Mesenchymal stem cell (in vitro differentiated cells and primary cell): ENCODE measurements at regions not wholly inside any gene's neighbourhood (a gene's known extent, or its start where the extent isn't known, plus 50 kb on each side); places are given as distances from the start of the nearest gene placed in this dataset.

ENCODE experiments used
- DNase-seq: peaks from one replicate; pipeline ENCODE4 v3.0.0-alpha.2; 2013
- H2AFZ ChIP-seq: one replicate; pipeline ENCODE4 v1.6.1; 2013; ENCODE audit warnings: low read depth, mild to moderate bottlenecking, control low read depth, inconsistent platforms, low read length, moderate library complexity
- H2AK5ac ChIP-seq: 2 replicates; pipeline ENCODE4 v1.6.1; 2013; ENCODE audit warnings: low read length, moderate library complexity, mild to moderate bottlenecking, inconsistent platforms; ENCODE audit not compliant: severe bottlenecking
- H2BK120ac ChIP-seq: one replicate; pipeline ENCODE4 v1.6.1; 2013; ENCODE audit warnings: low read depth, mild to moderate bottlenecking, inconsistent platforms, low read length, moderate library complexity
- H2BK12ac ChIP-seq, 2 experiments: one replicate each; pipeline ENCODE4 v1.6.1; 2013; ENCODE audit warnings: inconsistent platforms in 2 of 2, low read length in 2 of 2, mild to moderate bottlenecking in 2 of 2, moderate library complexity in 2 of 2, control low read depth in 1 of 2
- H2BK15ac ChIP-seq: one replicate; pipeline ENCODE4 v1.6.1; 2013; ENCODE audit warnings: mild to moderate bottlenecking, low read depth, inconsistent platforms; ENCODE audit not compliant: poor library complexity, severe bottlenecking
- H2BK5ac ChIP-seq: 2 replicates; pipeline ENCODE4 v1.6.1; 2013; ENCODE audit warnings: low read depth, mild to moderate bottlenecking, low read length, control low read depth, inconsistent platforms; ENCODE audit not compliant: poor library complexity, severe bottlenecking
- H3K14ac ChIP-seq, 2 experiments: one replicate each; pipeline ENCODE4 v1.6.1; 2013; ENCODE audit warnings: inconsistent platforms in 2 of 2, low read length in 2 of 2, control low read depth in 1 of 2, mild to moderate bottlenecking in 1 of 2, moderate library complexity in 1 of 2
- H3K18ac ChIP-seq, 2 experiments: one replicate each; pipeline ENCODE4 v1.6.1; 2013; ENCODE audit warnings: inconsistent platforms in 2 of 2, low read length in 2 of 2, control low read depth in 1 of 2, low read depth in 1 of 2, mild to moderate bottlenecking in 1 of 2
- H3K23ac ChIP-seq, 2 experiments: one replicate each; pipeline ENCODE4 v1.6.1; 2013; ENCODE audit warnings: inconsistent platforms in 2 of 2, low read length in 2 of 2, mild to moderate bottlenecking in 2 of 2, moderate library complexity in 2 of 2, control low read depth in 1 of 2
- H3K27ac ChIP-seq: 2 replicates; pipeline ENCODE4 v1.5.1; 2013; ENCODE audit warnings: mild to moderate bottlenecking, moderate library complexity, low read length, control low read depth, inconsistent platforms; ENCODE audit not compliant: poor library complexity, severe bottlenecking
- H3K27me3 ChIP-seq, 2 experiments: 2 replicates each; pipeline versions ENCODE4 v1.6.1 to v1.7.0; 2013; ENCODE audit warnings: low read length in 2 of 2, mild to moderate bottlenecking in 2 of 2, moderate library complexity in 2 of 2, control low read depth in 1 of 2, inconsistent platforms in 1 of 2; ENCODE audit not compliant: control insufficient read depth in 1 of 2, insufficient read depth in 1 of 2
- H3K36me3 ChIP-seq, 2 experiments: 2 replicates each; pipeline versions ENCODE4 v1.6.1 to v1.7.0; 2013; ENCODE audit warnings: low read length in 2 of 2, control low read depth in 1 of 2, inconsistent platforms in 1 of 2, low read depth in 1 of 2, mild to moderate bottlenecking in 1 of 2; ENCODE audit not compliant: insufficient read depth in 2 of 2, control insufficient read depth in 1 of 2
- H3K4ac ChIP-seq, 2 experiments: one replicate each; pipeline ENCODE4 v1.6.1; 2013; ENCODE audit warnings: inconsistent platforms in 2 of 2, low read length in 2 of 2, mild to moderate bottlenecking in 2 of 2, moderate library complexity in 2 of 2, control low read depth in 1 of 2, low read depth in 1 of 2
- H3K4me1 ChIP-seq: 2 replicates; pipeline ENCODE4 v1.6.1; 2013; ENCODE audit warnings: low read depth, low read length, control low read depth; ENCODE audit not compliant: control insufficient read depth, insufficient read depth
- H3K4me2 ChIP-seq: 2 replicates; pipeline ENCODE4 v1.6.1; 2013; ENCODE audit warnings: low read length, mild to moderate bottlenecking, inconsistent platforms; ENCODE audit not compliant: poor library complexity, severe bottlenecking
- H3K4me3 ChIP-seq, 2 experiments: 2 replicates each; pipeline versions ENCODE4 v1.5.1 to v1.7.0; 2013; ENCODE audit warnings: low read length in 2 of 2, mild to moderate bottlenecking in 2 of 2, control low read depth in 1 of 2, low read depth in 1 of 2; ENCODE audit not compliant: insufficient read depth in 1 of 2
- H3K79me1 ChIP-seq: replicated peaks from 2 replicates; pipeline ENCODE4 v1.6.1; 2013; ENCODE audit warnings: mild to moderate bottlenecking, control low read depth, low read length, inconsistent platforms; ENCODE audit not compliant: poor library complexity, severe bottlenecking
- H3K9ac ChIP-seq: 2 replicates; pipeline ENCODE4 v1.7.0; 2013; ENCODE audit warnings: mild to moderate bottlenecking, low read length, moderate library complexity
- H3K9me3 ChIP-seq: 2 replicates; pipeline ENCODE4 v1.7.0; 2013; ENCODE audit warnings: mild to moderate bottlenecking, low read length; ENCODE audit not compliant: control insufficient read depth
- H4K8ac ChIP-seq: one replicate; pipeline ENCODE4 v1.6.1; 2013; ENCODE audit warnings: inconsistent platforms, mild to moderate bottlenecking, low read length, moderate library complexity
- H4K91ac ChIP-seq: one replicate; pipeline ENCODE4 v1.6.1; 2013; ENCODE audit warnings: mild to moderate bottlenecking, low read length, inconsistent platforms
- WGBS: methylation state at CpG from one replicate; pipeline ENCODE4 v1.1.7; 2013; ENCODE audit warnings: mixed read lengths; 5-methylcytosine and 5-hydroxymethylcytosine counted together

DNA sequence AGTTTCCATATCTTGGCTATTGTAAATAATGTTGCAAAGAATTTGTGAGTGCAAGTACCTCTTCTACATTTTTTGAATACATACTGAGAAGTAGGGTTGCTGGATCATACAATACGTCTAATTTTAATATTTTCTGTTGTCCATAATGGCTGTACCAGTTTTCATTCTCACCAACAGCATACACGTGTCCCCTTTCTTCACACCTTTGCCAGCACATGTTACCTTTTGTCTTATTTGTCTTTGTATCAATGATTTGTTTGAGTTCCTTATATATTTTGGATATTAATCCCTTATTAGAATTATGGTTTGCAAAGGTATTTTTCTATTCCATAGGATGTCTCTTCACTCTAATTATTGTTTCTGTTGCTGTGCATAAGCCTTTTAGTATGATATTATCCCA lies 904.3 kb downstream of the METTL15 start:
- no peak overlapping the region for H3K9ac ChIP-seq
- H2AFZ ChIP-seq = no peak overlapping the region
- no peak for DNase-seq
- H3K14ac ChIP-seq = no peak overlapping the region
- H3K4me3 ChIP-seq = no peak overlapping the region
- no peaks in the 10 kb centered on the region for H3K36me3 ChIP-seq
- no peak overlapping the region for H3K27ac ChIP-seq
- no peak overlapping the region for H2BK120ac ChIP-seq
- H3K23ac ChIP-seq = no peak overlapping the region
- H3K18ac ChIP-seq = no peak overlapping the region
- H2BK12ac ChIP-seq = no peak overlapping the region
- no peaks in the 10 kb centered on the region for H3K27me3 ChIP-seq
- no peak overlapping the region for H3K4ac ChIP-seq
- no peak overlapping the region for H4K8ac ChIP-seq
- no peaks in the 10 kb centered on the region for H3K79me1 ChIP-seq
- no peak overlapping the region for H2AK5ac ChIP-seq
- H3K9me3 ChIP-seq = no peaks in the 10 kb centered on the region
- H3K4me1 ChIP-seq = no peaks in the 10 kb centered on the region
- H2BK5ac ChIP-seq = no peak overlapping the region
- H4K91ac ChIP-seq = no peak overlapping the region
- whole genome bisulfite sequencing = no CpG with 5 or more reads among the region's 2 CpGs
- H2BK15ac ChIP-seq = no peak overlapping the region
- H3K4me2 ChIP-seq = no peak overlapping the region

- peak; percentile 9 for DNase-seq
- no peak overlapping the region for H3K4me2 ChIP-seq
- H2BK12ac ChIP-seq = no peak overlapping the region
- no peaks in the 10 kb centered on the region for H3K27me3 ChIP-seq
- no peak overlapping the region for H3K9ac ChIP-seq
- no peak overlapping the region for H2AFZ ChIP-seq
- H2BK5ac ChIP-seq = no peak overlapping the region
- no peak overlapping the region for H3K14ac ChIP-seq
- H4K91ac ChIP-seq = no peak overlapping the region
- no peaks in the 10 kb centered on the region for H3K36me3 ChIP-seq
- no peak overlapping the region for H3K18ac ChIP-seq
- no peaks in the 10 kb centered on the region for H3K9me3 ChIP-seq
- H2AK5ac ChIP-seq = no peak overlapping the region
- no peaks in the 10 kb centered on the region for H3K4me1 ChIP-seq
- no peak overlapping the region for H3K27ac ChIP-seq
- H3K79me1 ChIP-seq = no peaks in the 10 kb centered on the region
- no peak overlapping the region for H3K4me3 ChIP-seq
- no peak overlapping the region for H4K8ac ChIP-seq
- no peak overlapping the region for H2BK15ac ChIP-seq
- no peak overlapping the region for H3K4ac ChIP-seq
- no peak overlapping the region for H2BK120ac ChIP-seq
- H3K23ac ChIP-seq = no peak overlapping the region
Observed at GRCh38 chr11:29009426-29009825, 901.2 kb downstream of the METTL15 start.

DNA sequence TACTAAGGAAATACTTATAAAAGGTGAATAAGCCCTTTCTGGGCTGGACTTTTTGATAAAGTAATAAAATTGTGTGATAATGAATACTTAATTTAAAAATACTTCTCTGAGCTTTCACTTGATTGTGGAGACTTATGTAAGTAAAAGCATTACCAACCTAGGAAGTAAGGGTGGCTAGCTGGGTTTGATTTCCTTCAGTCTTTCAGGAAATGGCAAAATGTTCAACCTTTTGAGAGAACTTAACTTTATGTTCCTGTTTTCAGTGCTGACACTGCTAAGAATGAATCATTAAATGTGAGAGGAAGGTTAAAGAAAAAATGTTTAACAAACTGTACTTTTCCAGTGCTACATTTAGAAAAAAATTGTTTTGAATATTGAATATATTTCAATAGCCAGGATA lies 900.3 kb downstream of the METTL15 start:
- H3K27me3 ChIP-seq = no peaks in the 10 kb centered on the region
- H3K9me3 ChIP-seq = no peaks in the 10 kb centered on the region
- H3K4ac ChIP-seq = no peak overlapping the region
- H3K27ac ChIP-seq = no peak overlapping the region
- H2BK120ac ChIP-seq = no peak overlapping the region
- H3K4me2 ChIP-seq = no peak overlapping the region
- H3K18ac ChIP-seq = no peak overlapping the region
- no peak overlapping the region for H2AFZ ChIP-seq
- H3K23ac ChIP-seq = no peak overlapping the region
- no peak overlapping the region for H3K14ac ChIP-seq
- no peak for DNase-seq
- H3K9ac ChIP-seq = no peak overlapping the region
- H2AK5ac ChIP-seq = no peak overlapping the region
- no peaks in the 10 kb centered on the region for H3K4me1 ChIP-seq
- H2BK5ac ChIP-seq = no peak overlapping the region
- H3K4me3 ChIP-seq = no peak overlapping the region
- H2BK12ac ChIP-seq = no peak overlapping the region
- H4K8ac ChIP-seq = no peak overlapping the region
- no peak overlapping the region for H4K91ac ChIP-seq
- no peak overlapping the region for H2BK15ac ChIP-seq
- H3K79me1 ChIP-seq = no peaks in the 10 kb centered on the region
- H3K36me3 ChIP-seq = no peaks in the 10 kb centered on the region

- H3K79me1 ChIP-seq = no peaks in the 10 kb centered on the region
- no peaks in the 10 kb centered on the region for H3K36me3 ChIP-seq
- no peaks in the 10 kb centered on the region for H3K4me1 ChIP-seq
- H3K27ac ChIP-seq = no peak overlapping the region
- WGBS = 90% methylated on average over 2 of the region's 3 CpGs
- no peaks in the 10 kb centered on the region for H3K9me3 ChIP-seq
- H4K91ac ChIP-seq = no peak overlapping the region
- H2BK12ac ChIP-seq = no peak overlapping the region
- no peaks in the 10 kb centered on the region for H3K27me3 ChIP-seq
- H2BK15ac ChIP-seq = no peak overlapping the region
- no peak overlapping the region for H3K4me2 ChIP-seq
- H3K4me3 ChIP-seq = no peak overlapping the region
- no peak overlapping the region for H3K23ac ChIP-seq
- H3K4ac ChIP-seq = no peak overlapping the region
- H2AK5ac ChIP-seq = no peak overlapping the region
- H4K8ac ChIP-seq = no peak overlapping the region
- H2BK5ac ChIP-seq = no peak overlapping the region
- no peak overlapping the region for H3K14ac ChIP-seq
- no peak overlapping the region for H2AFZ ChIP-seq
- no peak overlapping the region for H3K18ac ChIP-seq
- DNase-seq = no peak
- no peak overlapping the region for H2BK120ac ChIP-seq
- no peak overlapping the region for H3K9ac ChIP-seq
Observed at GRCh38 chr11:29006668-29007067, 898.5 kb downstream of the METTL15 start.
